GM06990 (cell line): ENCODE measurements at regions not wholly inside any gene's neighbourhood (a gene's known extent, or its start where the extent isn't known, plus 50 kb on each side); places are given as distances from the start of the nearest gene placed in this dataset.
"Not testable (repeated sequence)": the region's sequence is repeated elsewhere in the genome, so short reads cannot be mapped to it uniquely, and the experiment has no call there.

Source experiments
- DNase-seq: peaks from one replicate; pipeline ENCODE4 v3.0.0-alpha.2; 2011; ENCODE audit not compliant: insufficient read length; ENCODE audit errors: extremely low read depth
- H3K27me3 ChIP-seq: replicated peaks from 2 replicates; pipeline ENCODE4 v1.6.0; 2011; ENCODE audit warnings: low read length; ENCODE audit not compliant: control insufficient read depth, insufficient read depth
- H3K36me3 ChIP-seq: 2 replicates; pipeline ENCODE4 v1.5.1; 2011; ENCODE audit warnings: low read length; ENCODE audit not compliant: control insufficient read depth, insufficient read depth
- H3K4me3 ChIP-seq: replicated peaks from 2 replicates; pipeline ENCODE4 v1.5.1; 2011; ENCODE audit warnings: low read depth, mild to moderate bottlenecking, control low read depth, low read length
- CTCF ChIP-seq: IDR thresholded peaks from 2 replicates; pipeline ENCODE4 v1.5.1; 2011; ENCODE audit warnings: low read length, control low read depth, mild to moderate bottlenecking, inconsistent platforms; ENCODE audit not compliant: insufficient read depth, poor library complexity, severe bottlenecking

DNA sequence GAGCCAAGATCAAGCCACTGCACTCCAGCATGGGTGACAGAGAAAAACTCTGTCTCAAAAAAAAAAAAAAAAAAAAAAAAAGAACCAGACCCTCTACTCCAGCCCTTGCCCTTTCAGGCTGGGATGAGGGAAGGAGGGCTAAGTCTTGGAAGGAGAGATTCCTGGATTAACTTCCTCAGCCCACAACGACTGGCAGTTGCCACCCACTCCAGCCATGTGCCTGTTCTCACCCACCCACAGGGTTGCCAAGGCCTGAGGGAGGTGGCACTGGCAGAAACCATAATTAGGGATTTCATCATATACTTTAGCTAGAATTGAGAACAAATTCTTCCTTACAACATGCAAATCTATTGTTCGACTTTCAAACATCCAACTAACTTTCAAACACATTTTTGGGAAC, 87.8 kb upstream of the SLC30A5 start:
- no peak for TF ChIP-seq CTCF
- H3K27me3 ChIP-seq = no peaks in the 10 kb centered on the region
- no peaks in the 10 kb centered on the region for H3K36me3 ChIP-seq
- H3K4me3 ChIP-seq = no peak overlapping the region
- DNase-seq = no peak

DNA sequence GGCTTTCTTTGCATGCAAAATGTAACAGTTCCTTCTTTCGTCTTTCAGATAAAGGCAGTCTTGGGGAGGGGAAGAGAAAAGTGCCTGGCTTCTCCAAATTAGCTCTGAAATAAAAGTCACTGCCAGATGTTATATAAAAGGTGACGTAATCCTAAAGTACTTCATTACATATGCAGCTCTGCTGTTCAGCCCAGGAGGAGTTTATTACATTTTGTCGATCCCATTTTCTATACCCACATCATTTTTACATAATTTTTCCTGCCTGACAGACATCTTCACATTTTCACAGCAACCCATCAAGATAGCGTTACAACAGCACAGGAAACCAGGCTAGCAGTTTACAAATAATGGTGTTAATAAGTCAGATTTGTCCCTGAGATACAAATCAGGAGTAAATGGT, 86.7 kb upstream of the SLC30A5 start:
- no peak for DNase-seq
- Histone ChIP-seq H3K36me3 (no peaks in the 10 kb centered on the region), H3K27me3 (no peaks in the 10 kb centered on the region), H3K4me3 (no peak overlapping the region)
- no peak for TF ChIP-seq CTCF

GRCh38 chr5:69007726-69008368, 86.0 kb upstream of the SLC30A5 start:
- no peaks in the 10 kb centered on the region for H3K36me3 ChIP-seq
- peak; percentile 98 for TF ChIP-seq CTCF
- peak; percentile 20 for DNase-seq
- H3K27me3 ChIP-seq = no peaks in the 10 kb centered on the region
- H3K4me3 ChIP-seq = no peak overlapping the region

- H3K4me3 ChIP-seq = no peak overlapping the region
- DNase-seq = no peak
- TF ChIP-seq CTCF = no peak
- no peaks in the 10 kb centered on the region for H3K27me3 ChIP-seq
- H3K36me3 ChIP-seq = no peaks in the 10 kb centered on the region
Measured at GRCh38 chr5:69010476-69010875, 83.3 kb upstream of the SLC30A5 start.

DNA sequence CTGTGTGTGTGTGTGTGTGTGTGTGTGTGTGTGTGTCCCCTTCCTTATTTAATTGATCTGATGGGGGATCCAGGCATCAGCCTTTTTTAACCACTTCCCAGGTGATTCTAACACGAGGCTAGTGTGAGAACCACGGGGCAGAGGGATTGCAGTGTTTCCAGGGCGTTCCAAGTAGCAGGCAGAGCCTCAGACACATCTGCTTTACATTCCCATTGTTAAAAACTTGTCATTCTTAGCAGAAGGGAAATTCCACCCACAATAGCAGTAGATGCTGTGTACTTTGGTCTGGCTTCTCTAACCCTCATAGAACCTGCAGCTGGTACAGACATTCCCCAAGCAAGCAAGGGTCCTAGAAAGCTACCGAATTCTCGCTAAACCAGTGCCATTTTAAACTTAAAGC, 81.9 kb upstream of the SLC30A5 start:
- Histone ChIP-seq H3K36me3 (no peaks in the 10 kb centered on the region), H3K4me3 (no peak overlapping the region), H3K27me3 (no peaks in the 10 kb centered on the region)
- no peak for TF ChIP-seq CTCF
- DNase-seq = no peak

GRCh38 chr5:69013481-69013880, 80.3 kb upstream of the SLC30A5 start:
- H3K4me3 ChIP-seq = no peak overlapping the region
- no peak for DNase-seq
- TF ChIP-seq CTCF = no peak
- no peaks in the 10 kb centered on the region for H3K27me3 ChIP-seq
- H3K36me3 ChIP-seq = no peaks in the 10 kb centered on the region

DNA sequence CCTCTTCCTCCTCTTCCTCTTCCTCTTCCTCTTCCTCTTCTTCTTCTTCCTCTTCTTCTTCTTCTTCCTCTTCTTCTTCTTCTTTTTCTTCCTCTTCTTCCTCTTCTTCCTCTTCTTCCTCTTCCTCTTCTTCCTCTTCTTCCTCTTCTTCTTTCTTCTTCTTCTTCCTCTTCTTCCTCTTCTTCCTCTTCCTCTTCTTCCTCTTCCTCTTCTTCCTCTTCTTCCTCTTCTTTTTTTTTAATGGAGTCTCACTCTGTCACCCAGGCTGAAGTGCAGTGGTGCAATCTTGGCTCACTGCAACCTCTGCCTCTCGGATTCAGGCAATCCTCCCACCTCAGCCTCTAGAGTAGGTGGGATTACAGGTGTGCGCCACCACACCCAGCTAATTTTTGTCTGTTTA, 79.8 kb upstream of the SLC30A5 start:
- not testable (repeated sequence) for DNase-seq, H3K36me3 ChIP-seq, H3K4me3 ChIP-seq, H3K27me3 ChIP-seq
